Neutrophil (primary cell): ENCODE measurements at regions not wholly inside any gene's neighbourhood (a gene's known extent, or its start where the extent isn't known, plus 50 kb on each side); places are given as distances from the start of the nearest gene placed in this dataset.
"Not testable (repeated sequence)": the region's sequence is repeated elsewhere in the genome, so short reads cannot be mapped to it uniquely, and the experiment has no call there.

Source experiments
- H3K27ac ChIP-seq: fragments of 200-600 bp; sonication (generic); 2 replicates; pipeline ENCODE4 v1.5.1; 2016; ENCODE audit warnings: mild to moderate bottlenecking, moderate library complexity
- H3K27me3 ChIP-seq: fragments of 200-600 bp; sonication (generic); 2 replicates; pipeline ENCODE4 v1.6.0; 2016; ENCODE audit warnings: mild to moderate bottlenecking
- H3K36me3 ChIP-seq: fragments of 200-600 bp; sonication (generic); 2 replicates; pipeline ENCODE4 v1.5.1; 2017
- H3K4me1 ChIP-seq, 2 experiments: fragments of 200-600 bp in 1 of 2; sonication (generic) in 1 of 2; 1 replicate in 1 of 2; 2 replicates in 1 of 2; pipeline versions ENCODE4 v1.5.1 to v1.6.1; 2013 to 2016; ENCODE audit warnings: low read depth in 1 of 2, low read length in 1 of 2, mild to moderate bottlenecking in 1 of 2, moderate library complexity in 1 of 2; ENCODE audit not compliant: control insufficient read depth in 1 of 2, insufficient read depth in 1 of 2
- H3K4me3 ChIP-seq, 2 experiments: fragments of 200-600 bp in 1 of 2; sonication (generic) in 1 of 2; 1 replicate in 1 of 2; 2 replicates in 1 of 2; pipeline ENCODE4 v1.5.1; 2013 to 2016; ENCODE audit warnings: low read depth in 1 of 2, low read length in 1 of 2, mild to moderate bottlenecking in 1 of 2, moderate library complexity in 1 of 2
- H3K9me3 ChIP-seq: fragments of 200-600 bp; sonication (generic); 2 replicates; pipeline ENCODE4 v1.5.1; 2016
- TF ChIP-seq, protein P1 (sequence below): fragments of 200-600 bp; sonication (generic); IDR thresholded peaks from 2 replicates; pipeline ENCODE4 v1.5.1; 2016; ENCODE audit warnings: antibody characterized with exemption

DNA sequence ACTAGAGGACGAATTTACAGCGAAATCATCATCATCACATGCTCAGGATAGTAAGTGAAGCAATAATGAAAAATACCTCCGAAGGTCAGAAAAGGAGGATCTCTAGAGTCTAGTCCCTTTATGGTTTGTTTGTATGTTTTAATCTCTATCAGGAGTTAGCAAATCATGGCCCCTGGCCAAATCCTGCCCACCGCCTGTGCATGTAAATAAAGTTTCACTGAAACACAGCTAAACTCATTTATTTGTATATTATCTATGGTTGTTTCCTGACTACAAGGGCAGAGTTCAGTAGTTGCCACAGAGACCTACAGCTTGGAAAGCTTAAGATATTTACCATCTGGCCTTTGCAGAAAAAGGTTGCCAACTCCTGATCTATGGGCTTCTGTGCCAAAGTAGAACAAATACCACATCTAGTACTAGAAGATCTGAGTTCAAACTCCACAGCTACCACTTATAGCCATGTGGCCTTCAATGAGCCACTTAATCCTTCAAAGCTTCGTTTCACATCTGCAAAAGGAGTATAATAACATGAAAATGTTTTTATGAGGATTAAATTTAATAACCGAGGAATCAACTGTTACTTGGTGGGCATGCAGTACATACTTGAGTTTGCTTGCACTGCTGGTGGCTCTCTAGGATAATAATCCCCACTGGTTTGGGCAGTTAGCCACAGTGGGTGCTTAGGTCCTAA, 94.0 kb upstream of the KIF26B start:
- Histone ChIP-seq H3K27ac (no peak overlapping the region), H3K4me1 (peaks cover 19 to 27% of the 10 kb centered on the region in 2 experiments), H3K27me3 (no peaks in the 10 kb centered on the region), H3K36me3 (no peaks in the 10 kb centered on the region), H3K9me3 (no peaks in the 10 kb centered on the region), H3K4me3 (no peak overlapping the region)
- TF ChIP-seq, protein P1, sequence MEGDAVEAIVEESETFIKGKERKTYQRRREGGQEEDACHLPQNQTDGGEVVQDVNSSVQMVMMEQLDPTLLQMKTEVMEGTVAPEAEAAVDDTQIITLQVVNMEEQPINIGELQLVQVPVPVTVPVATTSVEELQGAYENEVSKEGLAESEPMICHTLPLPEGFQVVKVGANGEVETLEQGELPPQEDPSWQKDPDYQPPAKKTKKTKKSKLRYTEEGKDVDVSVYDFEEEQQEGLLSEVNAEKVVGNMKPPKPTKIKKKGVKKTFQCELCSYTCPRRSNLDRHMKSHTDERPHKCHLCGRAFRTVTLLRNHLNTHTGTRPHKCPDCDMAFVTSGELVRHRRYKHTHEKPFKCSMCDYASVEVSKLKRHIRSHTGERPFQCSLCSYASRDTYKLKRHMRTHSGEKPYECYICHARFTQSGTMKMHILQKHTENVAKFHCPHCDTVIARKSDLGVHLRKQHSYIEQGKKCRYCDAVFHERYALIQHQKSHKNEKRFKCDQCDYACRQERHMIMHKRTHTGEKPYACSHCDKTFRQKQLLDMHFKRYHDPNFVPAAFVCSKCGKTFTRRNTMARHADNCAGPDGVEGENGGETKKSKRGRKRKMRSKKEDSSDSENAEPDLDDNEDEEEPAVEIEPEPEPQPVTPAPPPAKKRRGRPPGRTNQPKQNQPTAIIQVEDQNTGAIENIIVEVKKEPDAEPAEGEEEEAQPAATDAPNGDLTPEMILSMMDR: no peak

DNA sequence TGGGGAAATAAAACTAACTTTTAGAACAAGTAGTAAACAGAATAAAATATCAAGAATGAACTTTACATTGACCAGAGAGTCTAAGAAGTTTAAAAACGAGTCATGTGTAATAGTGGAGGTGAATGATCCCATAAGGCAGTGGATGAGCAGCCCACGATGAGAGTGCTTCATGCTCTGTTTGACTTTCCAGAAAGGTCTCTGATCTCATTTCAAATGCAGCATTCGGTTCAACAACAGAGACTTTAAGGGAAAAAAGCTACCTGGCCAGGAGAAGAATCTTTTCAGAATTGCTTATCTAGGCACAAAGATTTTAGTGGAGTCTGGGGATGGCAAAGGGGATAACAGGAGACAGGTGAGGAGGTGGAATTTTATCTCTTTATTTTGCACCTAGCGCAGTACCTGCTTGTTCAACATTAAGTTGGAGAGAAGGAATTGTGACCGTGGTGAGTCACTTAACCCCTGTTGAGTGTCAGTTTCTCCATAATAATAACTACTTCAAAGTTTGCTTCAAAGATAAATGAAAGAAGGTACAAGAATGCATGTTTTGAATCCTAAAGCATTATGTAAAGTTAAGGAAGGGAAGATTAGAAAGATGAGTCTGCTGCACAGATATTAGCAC, 94.9 kb upstream of the KIF26B start:
- TF ChIP-seq, protein P1: no peak
- no peak overlapping the region for H3K27ac ChIP-seq
- H3K9me3 ChIP-seq: no peaks in the 10 kb centered on the region
- no peaks in the 10 kb centered on the region for H3K27me3 ChIP-seq
- peaks cover 29 to 35% of the 10 kb centered on the region in 2 experiments for H3K4me1 ChIP-seq
- no peaks in the 10 kb centered on the region for H3K36me3 ChIP-seq
- H3K4me3 ChIP-seq: no peak overlapping the region

DNA sequence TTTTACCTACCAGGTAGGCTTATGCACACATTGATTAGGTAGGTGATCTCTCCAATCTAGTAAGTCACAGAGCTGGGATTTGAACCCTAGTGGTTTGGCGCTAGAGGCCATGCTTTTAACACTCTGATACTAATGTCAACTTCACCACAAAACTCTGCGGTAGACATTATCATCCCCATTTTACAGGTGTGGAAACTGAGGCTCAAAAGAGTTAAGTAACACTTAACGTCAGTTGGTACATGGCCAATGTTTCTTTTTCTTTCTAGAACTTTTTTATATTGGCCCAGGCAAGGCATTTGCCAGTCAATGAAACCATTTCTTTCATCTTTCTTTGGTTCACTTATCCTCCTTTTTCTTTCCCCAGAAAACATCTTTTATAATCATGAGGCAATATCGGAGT, 95.9 kb upstream of the KIF26B start:
- H3K27ac ChIP-seq: no peak overlapping the region
- H3K9me3 ChIP-seq: no peaks in the 10 kb centered on the region
- no peaks in the 10 kb centered on the region for H3K36me3 ChIP-seq
- no peaks in the 10 kb centered on the region for H3K27me3 ChIP-seq
- peaks cover 39 to 45% of the 10 kb centered on the region in 2 experiments for H3K4me1 ChIP-seq
- no peak overlapping the region for H3K4me3 ChIP-seq
- TF ChIP-seq, protein P1: no peak

DNA sequence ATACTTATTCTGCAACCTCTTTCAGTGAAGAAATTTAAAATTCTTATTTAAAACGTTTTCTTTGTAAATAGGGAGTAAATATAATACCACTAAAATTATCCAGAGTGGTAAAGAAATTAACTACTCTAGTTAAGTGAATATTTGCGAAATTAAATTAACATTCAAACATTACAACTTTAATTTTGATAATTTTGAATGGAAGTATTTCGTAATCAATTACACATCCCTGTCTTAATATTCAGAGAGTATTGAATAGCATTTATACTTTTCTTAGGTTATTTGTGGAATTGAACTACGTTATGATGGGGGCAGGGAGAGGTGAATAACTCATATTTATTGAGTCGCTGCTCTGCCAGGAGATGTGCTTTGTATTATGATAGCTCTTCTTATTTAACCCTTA, 96.3 kb upstream of the KIF26B start:
- no peaks in the 10 kb centered on the region for H3K36me3 ChIP-seq
- H3K27ac ChIP-seq: no peak overlapping the region
- H3K9me3 ChIP-seq: no peaks in the 10 kb centered on the region
- no peaks in the 10 kb centered on the region for H3K27me3 ChIP-seq
- H3K4me1 ChIP-seq: peaks cover 43 to 50% of the 10 kb centered on the region in 2 experiments
- TF ChIP-seq, protein P1: no peak
- no peak overlapping the region for H3K4me3 ChIP-seq

DNA sequence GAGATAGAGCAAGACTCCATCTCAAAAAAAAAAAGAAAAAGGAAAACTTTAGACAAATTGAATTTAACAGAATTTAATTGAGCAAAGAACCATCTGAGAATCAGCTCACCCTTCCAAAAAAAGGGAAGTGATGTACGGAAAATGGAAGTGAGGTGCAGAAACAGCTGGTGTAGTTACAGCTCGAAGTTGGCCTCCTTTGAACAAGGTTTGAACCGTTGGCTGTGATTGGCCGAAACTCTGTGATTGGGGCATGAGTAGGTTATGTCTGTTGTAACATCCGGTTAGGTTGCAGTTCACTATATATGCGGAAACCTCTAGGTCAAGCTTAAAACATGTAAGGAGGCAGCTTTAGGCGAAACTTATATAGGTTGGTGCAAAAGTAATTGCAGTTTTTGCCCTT, 97.9 kb upstream of the KIF26B start:
- H3K9me3 ChIP-seq: no peaks in the 10 kb centered on the region
- H3K27ac ChIP-seq: peak overlapping the region; percentile 76
- H3K4me1 ChIP-seq: peaks cover 59 to 65% of the 10 kb centered on the region in 2 experiments
- H3K27me3 ChIP-seq: no peaks in the 10 kb centered on the region
- H3K4me3 ChIP-seq: peak overlapping the region in 1 of 2 experiments; percentile 7
- TF ChIP-seq, protein P1: no peak
- no peaks in the 10 kb centered on the region for H3K36me3 ChIP-seq

DNA sequence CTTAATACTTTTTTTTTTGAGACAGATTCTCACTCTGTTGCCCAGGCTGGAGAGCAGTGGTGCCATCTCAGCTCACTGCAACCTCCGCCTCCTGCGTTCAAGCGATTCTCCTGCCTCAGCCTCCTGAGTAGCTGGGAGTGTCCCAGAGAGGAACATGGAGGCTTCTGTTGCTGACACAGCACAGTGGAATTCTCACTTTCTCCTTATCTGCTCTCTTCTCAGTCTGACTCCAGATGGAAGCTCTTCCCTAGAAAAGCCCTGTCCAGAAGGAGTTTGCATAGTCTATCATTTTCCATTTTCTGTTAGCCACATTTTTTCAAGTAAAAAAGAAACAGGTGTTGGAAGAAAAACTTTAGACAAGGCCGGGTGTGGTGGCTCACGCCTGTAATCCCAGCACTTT, 98.5 kb upstream of the KIF26B start:
- Histone ChIP-seq H3K4me1 (peaks cover 65 to 71% of the 10 kb centered on the region in 2 experiments), H3K27ac (peak overlapping the region; percentile 76)
- not testable (repeated sequence) for H3K27me3 ChIP-seq, H3K36me3 ChIP-seq, H3K9me3 ChIP-seq, H3K4me3 ChIP-seq
